PC-9 (cell line): ENCODE measurements at regions not wholly inside any gene's neighbourhood (a gene's known extent, or its start where the extent isn't known, plus 50 kb on each side); places are given as distances from the start of the nearest gene placed in this dataset.

Experiments
- BruUV-seq: library from RNA; stranded (reverse); fragments of 400-500 nt; replicated peaks from 2 replicates; lab custom pipeline; 2021; lab: Mats Ljungman, UMichigan
- CTCF ChIA-PET: fragments of 300-600 bp; sonication (Branson Sonifier 250); formaldehyde crosslinking; loops from one replicate; lab custom pipeline; 2022; ENCODE audit warnings: antibody characterized with exemption; lab: Charles Lee
- POLR2A ChIA-PET: fragments of 300-600 bp; sonication (Branson Sonifier 250); formaldehyde crosslinking; loops from one replicate; lab custom pipeline; 2022; ENCODE audit warnings: antibody characterized with exemption; ENCODE audit not compliant: unreplicated experiment; lab: Charles Lee
- DNase-seq, 2 experiments: peaks; one replicate each; pipeline versions ENCODE4 v3.0.0 to v3.0.0-alpha.2; 2015 to 2022; ENCODE audit warnings: mixed read lengths in 1 of 2
- H2AFZ ChIP-seq: fragments of 200-600 bp; sonication (generic); 2 replicates; pipeline ENCODE4 v1.8.1; 2017; ENCODE audit warnings: antibody characterized with exemption
- H3F3A ChIP-seq: fragments of 200-600 bp; sonication (generic); 2 replicates; pipeline ENCODE4 v1.8.1; 2017; ENCODE audit warnings: antibody characterized with exemption, mild to moderate bottlenecking, low read depth; ENCODE audit not compliant: insufficient read depth
- H3K27ac ChIP-seq: fragments of 200-600 bp; sonication (generic); 2 replicates; pipeline ENCODE4 v1.6.1; 2016; ENCODE audit warnings: mixed run types
- H3K27me3 ChIP-seq: fragments of 200-600 bp; sonication (generic); 2 replicates; pipeline ENCODE4 v1.6.1; 2016; ENCODE audit warnings: low read depth, mixed run types; ENCODE audit not compliant: insufficient read depth
- H3K36me3 ChIP-seq: fragments of 200-600 bp; sonication (generic); 2 replicates; pipeline ENCODE4 v1.6.1; 2016; ENCODE audit warnings: low read depth, mixed run types
- H3K4me1 ChIP-seq: fragments of 200-600 bp; sonication (generic); replicated peaks from 2 replicates; pipeline ENCODE4 v1.6.1; 2016; ENCODE audit warnings: mixed run types; ENCODE audit not compliant: insufficient read depth
- H3K4me2 ChIP-seq: fragments of 200-600 bp; sonication (generic); 2 replicates; pipeline ENCODE4 v1.6.1; 2017; ENCODE audit warnings: mixed run types
- H3K4me3 ChIP-seq: fragments of 200-600 bp; sonication (generic); 2 replicates; pipeline ENCODE4 v1.6.1; 2016; ENCODE audit warnings: mixed run types
- H3K79me2 ChIP-seq: fragments of 200-600 bp; sonication (generic); 2 replicates; pipeline ENCODE4 v1.6.1; 2017; ENCODE audit warnings: low read depth, mixed run types
- H3K9me2 ChIP-seq: fragments of 200-600 bp; sonication (generic); 2 replicates; pipeline ENCODE4 v1.8.1; 2017; ENCODE audit warnings: mild to moderate bottlenecking; ENCODE audit not compliant: insufficient read depth
- H3K9me3 ChIP-seq: fragments of 200-600 bp; sonication (generic); 2 replicates; pipeline ENCODE4 v1.8.1; 2016; ENCODE audit warnings: low read depth; ENCODE audit not compliant: insufficient read depth
- H4K20me1 ChIP-seq: fragments of 200-600 bp; sonication (generic); 2 replicates; pipeline ENCODE4 v1.8.1; 2017; ENCODE audit not compliant: insufficient read depth
- CTCF ChIP-seq: fragments of 200-600 bp; sonication (generic); conservative IDR thresholded peaks from 2 replicates; pipeline ENCODE4 v1.6.1; 2017; ENCODE audit warnings: mixed run types, antibody characterized with exemption, mild to moderate bottlenecking, moderate library complexity
- EZH2 ChIP-seq: fragments of 200-600 bp; sonication (generic); IDR thresholded peaks from 2 replicates; pipeline ENCODE4 v1.8.0; 2017; ENCODE audit warnings: antibody characterized with exemption, low read depth
- intact Hi-C: fragments of 100-400 bp; cut with micrococcal nuclease; formaldehyde crosslinking; loops from one replicate; pipeline ENCODE4 v1.10.0; 2022; ENCODE audit not compliant: unreplicated experiment

GRCh38 chr1:68363339-68363738 is 86.4 kb downstream of the RPE65 start:
- no peak for TF ChIP-seq CTCF
- TF ChIP-seq EZH2 = no peak
- no TSS peak for BruUV-seq
- H2AFZ ChIP-seq = no peak overlapping the region
- no peaks in the 10 kb centered on the region for H3K9me3 ChIP-seq
- no peaks in the 10 kb centered on the region for H3K36me3 ChIP-seq
- intact Hi-C loops = no loop called here
- no peaks in the 10 kb centered on the region for H4K20me1 ChIP-seq
- H3F3A ChIP-seq = no peaks in the 10 kb centered on the region
- no peak overlapping the region for H3K27ac ChIP-seq
- H3K9me2 ChIP-seq = no peaks in the 10 kb centered on the region
- ChIA-PET POLR2A (no interaction called here), CTCF (no interaction called here)
- DNase-seq = no peak
- no peaks in the 10 kb centered on the region for H3K79me2 ChIP-seq
- H3K4me1 ChIP-seq = 0 out of 2 replicates have a peak, but pooled peaks cover 5% of the 10 kb centered on the region
- no peaks in the 10 kb centered on the region for H3K27me3 ChIP-seq
- H3K4me3 ChIP-seq = no peak overlapping the region
- no peak overlapping the region for H3K4me2 ChIP-seq

GRCh38 chr1:68361346-68361910 is 88.3 kb downstream of the RPE65 start:
- no peak overlapping the region for H3K4me2 ChIP-seq
- H3K27ac ChIP-seq = no peak overlapping the region
- BruUV-seq = no TSS peak
- 0 out of 2 replicates have a peak, but pooled peaks cover 5% of the 10 kb centered on the region for H3K4me1 ChIP-seq
- intact Hi-C loops = no loop called here
- H3F3A ChIP-seq = no peaks in the 10 kb centered on the region
- H2AFZ ChIP-seq = no peak overlapping the region
- H3K79me2 ChIP-seq = no peaks in the 10 kb centered on the region
- DNase-seq = no peak
- no peaks in the 10 kb centered on the region for H4K20me1 ChIP-seq
- no peaks in the 10 kb centered on the region for H3K9me3 ChIP-seq
- no peaks in the 10 kb centered on the region for H3K9me2 ChIP-seq
- H3K27me3 ChIP-seq = no peaks in the 10 kb centered on the region
- TF ChIP-seq CTCF (no peak), EZH2 (no peak)
- POLR2A ChIA-PET = no interaction called here
- CTCF ChIA-PET = no interaction called here
- H3K4me3 ChIP-seq = no peak overlapping the region
- H3K36me3 ChIP-seq = no peaks in the 10 kb centered on the region

GRCh38 chr1:68359045-68359444 is 90.7 kb downstream of the RPE65 start:
- ChIA-PET POLR2A (no interaction called here), CTCF (no interaction called here)
- no peaks in the 10 kb centered on the region for H4K20me1 ChIP-seq
- TF ChIP-seq EZH2 (no peak), CTCF (no peak)
- intact Hi-C loops = no loop called here
- BruUV-seq = no TSS peak
- H3K27ac ChIP-seq = no peak overlapping the region
- H2AFZ ChIP-seq = no peak overlapping the region
- H3K4me2 ChIP-seq = no peak overlapping the region
- no peaks in the 10 kb centered on the region for H3K9me2 ChIP-seq
- DNase-seq = peak in 1 of 2 experiments; percentile 50
- H3K4me1 ChIP-seq = 0 out of 2 replicates have a peak, but pooled peaks cover 5% of the 10 kb centered on the region
- H3K4me3 ChIP-seq = no peak overlapping the region
- no peaks in the 10 kb centered on the region for H3K79me2 ChIP-seq
- no peaks in the 10 kb centered on the region for H3K9me3 ChIP-seq
- H3K36me3 ChIP-seq = no peaks in the 10 kb centered on the region
- no peaks in the 10 kb centered on the region for H3K27me3 ChIP-seq
- no peaks in the 10 kb centered on the region for H3F3A ChIP-seq
